Kidney tubule cell (primary cell): ENCODE measurements at regions not wholly inside any gene's neighbourhood (a gene's known extent, or its start where the extent isn't known, plus 50 kb on each side); places are given as distances from the start of the nearest gene placed in this dataset.

Experiments used
- DNase-seq: peaks from one replicate; pipeline ENCODE4 v3.0.0-alpha.2; 2018; ENCODE audit warnings: low spot score

DNA sequence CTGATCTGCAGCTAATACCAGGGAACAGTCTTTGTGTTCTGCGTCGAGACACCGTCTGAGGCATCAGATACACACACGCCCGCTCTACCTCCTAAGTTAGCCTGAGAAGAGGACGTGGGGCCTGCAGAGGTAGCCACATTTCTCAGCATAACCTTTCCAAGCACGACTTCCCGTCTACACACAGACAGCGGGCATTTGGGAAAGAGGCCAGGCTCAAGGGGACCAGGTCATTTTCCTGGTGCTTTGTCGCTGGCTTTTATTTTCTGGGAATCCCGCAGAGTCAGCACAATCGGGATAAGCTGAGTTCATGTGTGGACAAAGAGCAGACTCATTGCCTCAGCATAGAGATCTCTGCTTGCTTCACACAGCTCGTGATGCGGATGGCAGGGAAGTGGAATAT, 72.5 kb upstream of the SMYD2 start:
- DNase-seq: no peak

DNA sequence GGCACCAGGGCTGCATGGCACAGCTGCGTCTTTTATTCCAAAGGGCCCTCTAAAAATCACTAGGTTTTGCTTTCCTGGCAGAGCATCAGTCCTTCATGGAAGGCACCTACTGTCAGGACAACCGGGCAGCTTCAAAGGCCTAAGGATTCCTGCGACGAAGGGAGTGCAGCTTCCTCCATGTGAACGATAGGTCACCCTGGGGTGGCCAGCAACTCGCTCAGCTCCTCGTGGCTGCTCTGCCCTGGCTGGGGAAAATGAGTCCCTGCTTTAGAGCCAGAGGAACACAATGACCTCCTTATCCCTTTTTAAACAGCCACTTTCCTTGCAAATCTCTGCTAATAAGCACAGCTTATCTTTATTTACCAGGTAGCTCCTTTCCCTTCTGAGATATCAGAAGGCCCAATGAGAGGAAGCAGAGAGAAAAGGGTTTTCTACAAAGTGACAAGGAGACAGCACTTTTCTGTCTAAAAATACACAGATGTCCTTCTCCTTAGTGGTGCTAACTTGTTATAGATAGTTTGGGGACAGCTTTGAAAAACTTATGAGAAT, 71.6 kb upstream of the SMYD2 start:
- no peak for DNase-seq

DNA sequence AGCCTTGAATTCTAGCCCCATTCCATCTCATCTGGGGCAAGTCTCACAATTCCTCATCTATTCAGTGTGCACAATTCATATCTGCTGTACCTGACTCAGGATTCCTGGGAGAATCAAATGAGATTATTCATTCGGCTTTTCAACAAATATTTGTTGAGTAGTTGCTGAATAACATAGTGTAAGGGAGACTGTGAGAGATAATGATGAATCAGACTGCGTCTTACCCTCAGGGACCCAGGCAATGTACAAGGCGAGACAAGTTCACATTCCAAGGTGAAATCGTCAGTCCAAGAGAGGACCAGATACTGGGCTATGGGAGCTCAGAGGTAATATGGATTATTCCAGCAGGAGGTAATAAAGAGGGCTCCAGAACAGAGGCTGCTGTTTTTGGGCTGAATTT, 67.8 kb upstream of the SMYD2 start:
- DNase-seq: peak; percentile 81

DNA sequence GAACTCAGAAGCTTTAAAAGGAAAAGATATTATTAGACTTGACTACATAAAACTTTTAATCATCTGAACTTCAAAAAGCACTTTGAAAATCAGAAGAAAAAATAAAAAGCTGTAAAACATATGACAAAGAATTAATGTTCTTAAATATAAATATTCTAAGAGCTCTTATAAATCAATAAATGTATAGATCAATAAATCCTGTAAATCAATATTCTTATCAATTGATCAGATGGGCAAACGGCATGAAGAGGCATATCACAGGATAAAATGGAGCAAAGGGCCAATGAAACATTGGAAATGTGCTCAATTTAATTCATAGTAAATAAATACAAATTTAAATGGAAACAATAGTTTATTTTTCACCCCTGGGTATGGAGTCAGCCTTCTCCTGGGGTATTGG, 66.1 kb upstream of the SMYD2 start:
- DNase-seq: no peak

DNA sequence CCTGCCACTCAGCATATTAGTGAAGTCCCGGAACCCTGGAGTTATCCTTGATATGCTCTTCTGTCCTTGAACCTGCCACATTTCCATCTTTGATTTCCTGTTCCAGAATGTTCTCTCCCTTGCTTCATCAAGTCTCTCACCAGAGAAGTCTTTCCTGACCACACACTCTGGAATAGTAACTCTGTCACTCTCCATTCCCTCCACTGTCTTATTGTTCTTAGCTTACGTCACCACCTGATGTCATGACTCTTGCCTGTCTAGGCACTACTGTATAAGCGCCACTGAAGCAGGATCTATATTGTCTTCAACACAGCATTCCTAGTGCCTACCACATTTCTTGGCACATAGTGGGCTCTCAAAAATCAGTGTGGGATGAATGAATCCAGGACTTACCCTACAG, 65.4 kb upstream of the SMYD2 start:
- DNase-seq: peak; percentile 24

DNA sequence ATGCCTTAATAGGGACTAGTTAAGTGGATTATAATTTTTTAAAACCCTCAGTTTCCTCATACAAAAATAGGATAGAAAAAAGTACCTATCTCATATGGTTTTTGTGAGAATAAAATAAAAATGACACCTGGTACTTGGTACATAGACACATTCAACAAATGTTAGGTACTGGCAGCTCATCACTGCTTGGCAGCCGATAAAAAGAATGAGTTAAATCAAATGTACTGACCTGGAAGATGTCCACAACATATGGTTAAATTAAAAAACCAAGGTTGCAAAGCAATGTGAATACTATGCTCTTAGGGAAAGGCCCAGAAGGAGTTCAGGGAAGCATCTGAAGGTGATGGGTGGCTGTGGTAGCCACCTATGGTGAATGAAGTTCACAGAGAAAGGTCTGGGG, 64.9 kb upstream of the SMYD2 start:
- DNase-seq: no peak

DNA sequence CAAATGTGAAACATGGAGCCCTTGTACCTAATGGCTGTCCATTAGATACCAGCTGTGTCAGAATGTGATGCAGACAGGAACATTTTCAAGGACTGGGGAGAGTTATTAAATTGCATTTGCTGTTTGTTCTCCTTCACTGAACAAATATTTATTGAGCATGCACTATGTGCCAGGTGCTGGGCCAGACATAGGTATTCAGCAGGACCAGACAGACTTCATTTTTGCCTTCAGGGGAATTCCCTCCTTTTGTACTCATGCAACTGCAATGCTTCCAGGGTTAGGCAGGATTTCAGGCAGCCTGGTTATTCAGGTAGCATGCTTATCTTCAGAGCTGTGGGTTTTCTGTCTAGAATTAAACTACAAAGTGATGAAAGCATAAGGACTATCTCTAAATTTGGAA, 64.2 kb upstream of the SMYD2 start:
- DNase-seq: peak; percentile 70

DNA sequence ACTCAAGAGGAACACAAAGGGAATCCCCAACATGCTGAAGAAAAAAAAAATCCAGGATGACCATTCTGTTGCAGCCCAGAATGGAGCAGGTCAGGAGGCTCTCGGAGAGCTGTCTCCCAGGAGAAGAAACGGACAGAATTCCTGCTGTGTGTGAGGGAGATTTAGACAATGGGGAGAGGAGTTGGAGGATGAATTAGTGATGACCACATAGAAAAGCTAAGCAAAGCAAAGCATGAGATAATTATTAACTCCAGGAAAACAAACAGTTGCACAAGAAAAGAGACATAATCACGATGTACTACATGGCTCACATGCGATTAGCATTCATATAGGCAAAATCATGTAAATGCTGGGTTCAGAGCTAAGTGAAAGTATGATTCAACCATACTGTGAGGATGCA, 61.1 kb upstream of the SMYD2 start:
- DNase-seq: peak; percentile 47

DNA sequence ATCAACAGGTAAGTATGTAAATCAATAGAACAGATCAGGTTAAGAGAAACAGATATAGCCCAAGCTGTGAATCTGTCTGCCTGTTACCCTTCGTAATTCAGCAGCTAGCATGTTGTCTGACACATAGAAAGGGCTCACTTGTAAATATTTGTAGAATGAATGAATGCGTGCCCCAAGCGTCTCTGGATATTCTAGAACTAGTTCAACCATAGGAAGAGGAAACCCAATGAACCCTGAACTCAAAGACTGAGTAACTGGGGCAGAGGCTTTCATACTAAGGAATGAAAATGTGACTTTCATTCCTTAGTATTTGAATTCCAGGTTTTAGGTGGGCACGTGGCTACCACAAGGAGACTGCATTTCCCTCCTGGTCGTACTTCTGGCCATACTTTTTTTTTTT, 60.1 kb upstream of the SMYD2 start:
- peak; percentile 60 for DNase-seq

DNA sequence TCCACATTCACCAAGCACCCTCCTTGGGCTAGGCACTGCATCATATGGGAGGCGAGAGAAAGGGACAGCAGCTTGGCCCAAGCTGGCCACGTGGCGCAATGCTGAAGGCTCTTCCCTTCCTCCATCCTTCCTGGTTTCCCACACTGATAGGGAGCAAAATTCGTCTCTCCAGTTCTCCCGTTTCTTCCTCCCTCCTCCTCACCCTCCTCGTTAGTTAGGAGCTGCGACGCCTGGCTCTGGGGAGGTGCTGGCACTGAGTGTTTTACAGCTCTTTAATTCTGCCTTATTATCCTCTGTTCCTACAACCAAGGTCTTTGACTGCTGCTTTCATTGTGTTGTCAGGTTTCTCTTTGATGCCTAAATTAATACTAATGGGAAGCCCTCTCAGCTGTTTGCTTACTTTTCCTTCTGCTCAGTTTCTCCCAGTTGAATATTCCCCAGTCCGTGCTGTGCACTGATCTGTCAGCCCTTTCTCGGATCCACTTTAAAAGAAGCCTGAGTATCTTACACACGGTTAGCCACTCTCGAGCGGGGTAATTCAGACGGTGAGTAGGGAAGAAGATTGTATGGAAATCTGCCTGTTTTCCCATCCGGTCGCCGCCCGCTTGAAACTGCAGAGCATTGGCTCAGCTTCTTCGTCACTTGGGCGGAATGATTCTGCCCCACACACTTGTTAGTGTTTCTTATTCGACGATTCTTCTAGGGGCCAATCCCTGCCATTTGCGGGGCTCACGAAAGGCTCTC, 56.2 kb upstream of the SMYD2 start:
- DNase-seq: peak; percentile 33

DNA sequence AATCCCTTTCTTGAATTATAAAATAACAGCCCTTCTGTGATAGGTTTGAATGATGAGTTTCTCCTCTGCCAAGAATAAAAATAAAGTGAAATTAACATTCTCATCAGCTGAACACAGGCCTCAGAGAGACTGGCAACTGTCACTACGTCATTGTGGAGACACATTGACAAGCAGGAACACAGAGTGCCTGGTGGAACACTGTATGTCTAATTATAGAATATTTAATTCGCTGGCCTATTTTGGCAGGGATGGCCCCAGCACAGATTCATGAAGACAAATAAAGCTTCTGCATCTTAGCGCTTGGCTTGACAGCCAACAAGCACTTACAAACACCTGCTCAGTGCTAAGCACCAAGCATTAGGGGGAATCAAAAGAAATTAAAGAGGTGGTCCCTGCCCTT, 52.0 kb upstream of the SMYD2 start:
- no peak for DNase-seq

DNA sequence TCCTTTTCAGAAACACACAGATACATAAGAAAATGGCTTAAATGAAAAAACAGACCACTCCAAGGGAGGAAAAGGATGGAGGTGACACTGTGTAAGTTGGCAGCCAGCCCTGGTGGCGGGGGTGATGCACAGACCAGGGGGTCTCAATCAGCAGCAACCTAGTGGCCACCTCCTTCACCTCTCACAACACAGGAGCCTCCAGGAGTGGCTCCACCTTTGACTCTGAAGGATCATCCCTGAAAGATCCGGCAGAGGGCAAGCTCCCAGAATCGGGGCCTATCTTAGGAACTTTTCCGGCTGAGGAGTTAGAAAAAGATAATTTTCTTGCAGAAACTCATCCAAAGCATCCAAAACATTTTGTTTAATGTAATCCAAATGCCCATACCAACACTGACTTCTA, 51.2 kb upstream of the SMYD2 start:
- DNase-seq: no peak
